H9 (cell line): ENCODE measurements at regions not wholly inside any gene's neighbourhood (a gene's known extent, or its start where the extent isn't known, plus 50 kb on each side); places are given as distances from the start of the nearest gene placed in this dataset.

Source experiments
- DNase-seq: peaks from one replicate; pipeline ENCODE4 v3.0.0-alpha.2; 2017
- H2AFZ ChIP-seq: one replicate; pipeline ENCODE4 v1.6.1; 2013; ENCODE audit warnings: mild to moderate bottlenecking, low read length, control low read depth, moderate library complexity
- H2AK5ac ChIP-seq: 2 replicates; pipeline ENCODE4 v1.6.1; 2013; ENCODE audit warnings: low read length, control low read depth, mixed read lengths; ENCODE audit not compliant: insufficient read length
- H2BK120ac ChIP-seq: one replicate; pipeline ENCODE4 v1.6.1; 2013; ENCODE audit warnings: low read depth, mild to moderate bottlenecking, low read length, control low read depth, inconsistent platforms; ENCODE audit not compliant: poor library complexity, severe bottlenecking
- H2BK12ac ChIP-seq: 2 replicates; pipeline ENCODE4 v1.6.1; 2013; ENCODE audit warnings: low read length, control low read depth, mixed read lengths, low read depth; ENCODE audit not compliant: insufficient read length
- H2BK15ac ChIP-seq: 2 replicates; pipeline ENCODE4 v1.6.1; 2013; ENCODE audit warnings: low read depth, low read length, control low read depth
- H2BK20ac ChIP-seq: one replicate; pipeline ENCODE4 v1.6.1; 2013; ENCODE audit warnings: low read depth, mild to moderate bottlenecking, low read length, control low read depth, inconsistent platforms; ENCODE audit not compliant: poor library complexity, severe bottlenecking
- H2BK5ac ChIP-seq: 2 replicates; pipeline ENCODE4 v1.6.1; 2013; ENCODE audit warnings: low read length, control low read depth, mixed read lengths; ENCODE audit not compliant: insufficient read length
- H3K14ac ChIP-seq: 2 replicates; pipeline ENCODE4 v1.6.1; 2013; ENCODE audit warnings: low read length, control low read depth; ENCODE audit not compliant: insufficient read depth
- H3K18ac ChIP-seq: 2 replicates; pipeline ENCODE4 v1.6.1; 2013; ENCODE audit warnings: low read depth, mild to moderate bottlenecking, mixed read lengths, low read length, control low read depth; ENCODE audit not compliant: insufficient read length
- H3K23ac ChIP-seq: 2 replicates; pipeline ENCODE4 v1.6.1; 2013; ENCODE audit warnings: low read length, control low read depth, mixed read lengths, low read depth; ENCODE audit not compliant: insufficient read length
- H3K23me2 ChIP-seq: 2 replicates; pipeline ENCODE4 v1.6.1; 2013; ENCODE audit warnings: low read depth, mild to moderate bottlenecking, mixed read lengths, low read length, control low read depth; ENCODE audit not compliant: insufficient read length, poor library complexity, severe bottlenecking
- H3K27ac ChIP-seq: 2 replicates; pipeline ENCODE4 v1.5.1; 2013; ENCODE audit warnings: low read length, control low read depth, mixed read lengths, low read depth; ENCODE audit not compliant: insufficient read length
- H3K27me3 ChIP-seq: 2 replicates; pipeline ENCODE4 v1.6.1; 2013; ENCODE audit warnings: low read length, control low read depth, inconsistent platforms; ENCODE audit not compliant: insufficient read depth
- H3K4ac ChIP-seq: 2 replicates; pipeline ENCODE4 v1.6.1; 2013; ENCODE audit warnings: low read depth, mild to moderate bottlenecking, control low read depth, inconsistent platforms, low read length, moderate library complexity
- H3K4me1 ChIP-seq: 2 replicates; pipeline ENCODE4 v1.6.1; 2013; ENCODE audit warnings: low read length, control low read depth, inconsistent platforms; ENCODE audit not compliant: insufficient read depth
- H3K4me2 ChIP-seq: 2 replicates; pipeline ENCODE4 v1.6.1; 2013; ENCODE audit warnings: low read length, control low read depth, mixed read lengths; ENCODE audit not compliant: insufficient read length, insufficient read depth
- H3K56ac ChIP-seq: 2 replicates; pipeline ENCODE4 v1.6.1; 2013; ENCODE audit warnings: low read depth, mild to moderate bottlenecking, mixed read lengths, low read length, control low read depth; ENCODE audit not compliant: insufficient read length
- H3K79me1 ChIP-seq: 2 replicates; pipeline ENCODE4 v1.6.1; 2013; ENCODE audit warnings: low read depth, mild to moderate bottlenecking, moderate library complexity, low read length, control low read depth, inconsistent platforms; ENCODE audit not compliant: insufficient read depth, poor library complexity, severe bottlenecking
- H3K79me2 ChIP-seq: 2 replicates; pipeline ENCODE4 v1.6.1; 2013; ENCODE audit warnings: low read length, control low read depth, inconsistent platforms; ENCODE audit not compliant: insufficient read depth
- H3K9ac ChIP-seq: 2 replicates; pipeline ENCODE4 v1.6.1; 2013; ENCODE audit warnings: low read length, control low read depth, mixed read lengths; ENCODE audit not compliant: insufficient read length; ENCODE audit errors: extremely low read depth
- H3K9me3 ChIP-seq: one replicate; pipeline ENCODE4 v1.6.1; 2013; ENCODE audit warnings: low read depth, low read length, inconsistent platforms; ENCODE audit not compliant: control insufficient read depth
- H3T11ph ChIP-seq: one replicate; pipeline ENCODE4 v1.6.1; 2013; ENCODE audit warnings: mild to moderate bottlenecking, low read length, control low read depth, inconsistent platforms
- H4K20me1 ChIP-seq: one replicate; pipeline ENCODE4 v1.6.1; 2013; ENCODE audit not compliant: control insufficient read depth, insufficient read length, insufficient read depth
- H4K5ac ChIP-seq: 2 replicates; pipeline ENCODE4 v1.6.1; 2013; ENCODE audit warnings: low read depth, mild to moderate bottlenecking, mixed read lengths, low read length, control low read depth; ENCODE audit not compliant: insufficient read length
- H4K8ac ChIP-seq: replicated peaks from 2 replicates; pipeline ENCODE4 v1.6.1; 2013; ENCODE audit warnings: low read length, control low read depth, mixed read lengths, low read depth; ENCODE audit not compliant: insufficient read length
- H4K91ac ChIP-seq: 2 replicates; pipeline ENCODE4 v1.6.1; 2013; ENCODE audit warnings: low read depth, mild to moderate bottlenecking, moderate library complexity, mixed read lengths, low read length, control low read depth; ENCODE audit not compliant: insufficient read length
- H3K27ac Mint-ChIP-seq, 3 experiments: 2 replicates in 2 of 3; 3 replicates in 1 of 3; pipeline ENCODE4 v1.8.0; 2020 to 2021; ENCODE audit warnings: mixed read lengths in 3 of 3, mild to moderate bottlenecking in 1 of 3, moderate library complexity in 1 of 3
- H3K27me3 Mint-ChIP-seq: 2 replicates; pipeline ENCODE4 v1.8.0; 2021; ENCODE audit warnings: low read depth, mild to moderate bottlenecking, moderate library complexity, mixed read lengths
- H3K36me3 Mint-ChIP-seq, 3 experiments: 2 replicates in 2 of 3; 3 replicates in 1 of 3; pipeline ENCODE4 v1.8.0; 2020 to 2021; ENCODE audit warnings: low read depth in 3 of 3, mixed read lengths in 3 of 3; ENCODE audit not compliant: insufficient read depth in 1 of 3
- H3K4me1 Mint-ChIP-seq, 2 experiments: 2 replicates each; pipeline ENCODE4 v1.8.0; 2020; ENCODE audit warnings: mixed read lengths in 2 of 2
- H3K4me3 Mint-ChIP-seq, 2 experiments: 2 replicates in 1 of 2; 3 replicates in 1 of 2; pipeline ENCODE4 v1.8.0; 2020 to 2021; ENCODE audit warnings: mild to moderate bottlenecking in 2 of 2, mixed read lengths in 2 of 2, moderate library complexity in 1 of 2
- H3K9me3 Mint-ChIP-seq, 2 experiments: 2 replicates in 1 of 2; 3 replicates in 1 of 2; pipeline ENCODE4 v1.8.0; 2020; ENCODE audit warnings: mild to moderate bottlenecking in 2 of 2, mixed read lengths in 2 of 2, moderate library complexity in 1 of 2
- CTCF ChIP-seq: fragments of 200-600 bp; sonication (generic); conservative IDR thresholded peaks from 3 replicates; pipeline ENCODE4 v1.8.0; 2021; ENCODE audit warnings: antibody characterized with exemption, mild to moderate bottlenecking
- WGBS: extraction: QIAGEN DNeasy Blood & Tissue Kit; methylation state at CpG from one replicate; pipeline ENCODE4 v1.1.7; 2013; ENCODE audit warnings: missing lambda C conversion rate, low lambda C conversion rate, mixed read lengths; ENCODE audit not compliant: insufficient read length; ENCODE audit errors: extremely low coverage; 5-methylcytosine and 5-hydroxymethylcytosine counted together

DNA sequence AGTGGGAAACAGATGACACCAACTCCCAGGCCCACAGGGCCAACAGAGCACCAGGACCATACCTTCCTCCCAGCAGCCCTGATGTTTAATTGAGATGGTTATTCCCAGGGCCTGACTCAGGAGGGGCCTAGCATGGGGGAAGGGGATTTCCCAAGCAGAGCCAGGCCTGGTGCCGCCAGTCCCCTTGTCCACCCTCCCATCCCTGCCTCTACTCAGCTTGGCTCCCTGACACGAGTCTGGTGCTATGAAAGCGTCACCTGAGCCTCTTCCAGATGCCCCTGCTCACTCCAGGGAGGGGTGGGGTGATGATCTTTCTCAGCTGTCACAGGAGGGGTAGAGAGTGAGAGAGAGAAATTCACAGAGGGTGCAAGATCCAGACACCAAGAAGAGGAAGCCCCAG is 72.7 kb downstream of the EFNB1 start:
- no CpG with 5 or more reads among the region's 3 CpGs for WGBS
- Histone ChIP-seq H2BK5ac (no peak overlapping the region), H2AFZ (no peak overlapping the region), H3K9me3 (no peaks in the 10 kb centered on the region), H2BK12ac (no peak overlapping the region), H3K23ac (no peak overlapping the region), H3K27me3 (no peaks in the 10 kb centered on the region), H2AK5ac (no peak overlapping the region), H2BK20ac (no peak overlapping the region), H3K23me2 (no peaks in the 10 kb centered on the region), H4K91ac (no peak overlapping the region), H3K4ac (no peak overlapping the region), H2BK15ac (no peak overlapping the region), H4K20me1 (no peaks in the 10 kb centered on the region), H4K5ac (no peak overlapping the region), H4K8ac (no peak overlapping the region), H3K4me2 (no peak overlapping the region), H2BK120ac (no peak overlapping the region), H3K4me1 (no peaks in the 10 kb centered on the region), H3K79me1 (no peaks in the 10 kb centered on the region), H3K27ac (no peak overlapping the region), H3K79me2 (no peaks in the 10 kb centered on the region), H3K9ac (no peak overlapping the region), H3K18ac (no peak overlapping the region), H3K56ac (no peak overlapping the region), H3T11ph (no peak overlapping the region), H3K14ac (no peak overlapping the region)
- Mint-ChIP-seq H3K36me3 (peaks cover 0 to 1% (median 0%) of the 10 kb centered on the region in 3 experiments; a peak in 3 of 7 replicates), H3K27ac (no peak overlapping the region; a peak in 1 of 7 replicates), H3K27me3 (peaks cover 22% of the 10 kb centered on the region), H3K4me1 (peaks cover 11 to 40% of the 10 kb centered on the region in 2 experiments), H3K4me3 (no peak overlapping the region), H3K9me3 (peaks cover 72 to 85% of the 10 kb centered on the region in 2 experiments)
- no peak for DNase-seq
- no peak for TF ChIP-seq CTCF
